ENCODE measurements at regions not wholly inside any gene's neighbourhood (a gene's known extent, or its start where the extent isn't known, plus 50 kb on each side); places are given as distances from the start of the nearest gene placed in this dataset.

- H3K36me3 Mint-ChIP-seq (ENCODE audit: low read depth) = no peaks in the 10 kb centered on the region
- intact Hi-C loops (cut with DNase I, micrococcal nuclease) = no loop called here
- H3K9me3 Mint-ChIP-seq = peaks cover 7% of the 10 kb centered on the region
- H3K36me3 ChIP-seq (ENCODE audit: insufficient read depth, low read length) = no peaks in the 10 kb centered on the region
- H3K4me3 ChIP-seq (ENCODE audit: low read length) = no peak overlapping the region
- DNase-seq = no peak
- no peaks in the 10 kb centered on the region for H3K4me1 Mint-ChIP-seq (ENCODE audit: low read depth)
- H3K4me1 ChIP-seq (ENCODE audit: insufficient read depth, low read length) = no peaks in the 10 kb centered on the region
- H3K27ac Mint-ChIP-seq = no peak overlapping the region
- H3K9me3 ChIP-seq (ENCODE audit: control insufficient read depth in 1 of 2, insufficient read depth in 1 of 2, low read length in 2 of 2) = peaks cover 0 to 4% of the 10 kb centered on the region in 2 experiments
- no peak for TF ChIP-seq CTCF (IDR thresholded peaks at IDR 0.05)
- no peak overlapping the region for H3K27ac ChIP-seq (ENCODE audit: low read depth in 1 of 2, low read length in 2 of 2)
- ChIA-PET POLR2A (no interaction called here), CTCF (no interaction called here)
- no peaks in the 10 kb centered on the region for H3K27me3 Mint-ChIP-seq
- H3K4me3 Mint-ChIP-seq = no peak overlapping the region
- no peak for ATAC-seq (ENCODE audit: poor library complexity)
- H3K27me3 ChIP-seq (ENCODE audit: control insufficient read depth in 1 of 2, insufficient read depth in 2 of 2, low read length in 2 of 2) = no peaks in the 10 kb centered on the region
Observed at GRCh38 chr9:26537211-26537610, 355.4 kb downstream of the CAAP1 start.

- ChIA-PET CTCF (no interaction called here), POLR2A (no interaction called here)
- intact Hi-C loops (cut with DNase I, micrococcal nuclease) = no loop called here
- no peaks in the 10 kb centered on the region for H3K4me1 Mint-ChIP-seq (ENCODE audit: low read depth)
- DNase-seq = no peak
- no peak for TF ChIP-seq CTCF (IDR thresholded peaks at IDR 0.05)
- H3K4me3 Mint-ChIP-seq = no peak overlapping the region
- ATAC-seq (ENCODE audit: poor library complexity) = no peak
- no peaks in the 10 kb centered on the region for H3K27me3 Mint-ChIP-seq
- no peaks in the 10 kb centered on the region for H3K27me3 ChIP-seq (ENCODE audit: control insufficient read depth in 1 of 2, insufficient read depth in 2 of 2, low read length in 2 of 2)
- H3K27ac ChIP-seq (ENCODE audit: low read depth in 1 of 2, low read length in 2 of 2) = no peak overlapping the region
- no peaks in the 10 kb centered on the region for H3K36me3 Mint-ChIP-seq (ENCODE audit: low read depth)
- no peak overlapping the region for H3K27ac Mint-ChIP-seq
- H3K4me3 ChIP-seq (ENCODE audit: low read length) = no peak overlapping the region
- H3K36me3 ChIP-seq (ENCODE audit: insufficient read depth, low read length) = no peaks in the 10 kb centered on the region
- no peaks in the 10 kb centered on the region for H3K4me1 ChIP-seq (ENCODE audit: insufficient read depth, low read length)
- H3K9me3 ChIP-seq (ENCODE audit: control insufficient read depth in 1 of 2, insufficient read depth in 1 of 2, low read length in 2 of 2) = peaks cover 0 to 4% of the 10 kb centered on the region in 2 experiments
- peaks cover 3% of the 10 kb centered on the region for H3K9me3 Mint-ChIP-seq
Observed at GRCh38 chr9:26535151-26535550, 357.5 kb downstream of the CAAP1 start.

- H3K4me3 Mint-ChIP-seq = no peak overlapping the region
- H3K4me1 Mint-ChIP-seq (ENCODE audit: low read depth) = no peaks in the 10 kb centered on the region
- peaks cover 8% of the 10 kb centered on the region for H3K9me3 Mint-ChIP-seq
- no peaks in the 10 kb centered on the region for H3K36me3 Mint-ChIP-seq (ENCODE audit: low read depth)
- POLR2A ChIA-PET = no interaction called here
- H3K27ac Mint-ChIP-seq = no peak overlapping the region
- Histone ChIP-seq H3K36me3 (ENCODE audit: insufficient read depth, low read length) (no peaks in the 10 kb centered on the region), H3K4me3 (ENCODE audit: low read length) (no peak overlapping the region), H3K27me3 (ENCODE audit: control insufficient read depth in 1 of 2, insufficient read depth in 2 of 2, low read length in 2 of 2) (no peaks in the 10 kb centered on the region), H3K4me1 (ENCODE audit: insufficient read depth, low read length) (no peaks in the 10 kb centered on the region), H3K9me3 (ENCODE audit: control insufficient read depth in 1 of 2, insufficient read depth in 1 of 2, low read length in 2 of 2) (no peaks in the 10 kb centered on the region), H3K27ac (ENCODE audit: low read depth in 1 of 2, low read length in 2 of 2) (no peak overlapping the region)
- intact Hi-C loops (cut with DNase I, micrococcal nuclease) = no loop called here
- DNase-seq (no peak), ATAC-seq (ENCODE audit: poor library complexity) (no peak)
- TF ChIP-seq CTCF (IDR thresholded peaks at IDR 0.05) = no peak
- no peaks in the 10 kb centered on the region for H3K27me3 Mint-ChIP-seq
- CTCF ChIA-PET = no interaction called here
Observed at GRCh38 chr9:26530841-26531240, 361.8 kb downstream of the CAAP1 start.

Measured in CD4-positive, alpha-beta T cell (primary cell).